ENCODE measurements at regions not wholly inside any gene's neighbourhood (a gene's known extent, or its start where the extent isn't known, plus 50 kb on each side); places are given as distances from the start of the nearest gene placed in this dataset.
"Not testable (repeated sequence)": the region's sequence is repeated elsewhere in the genome, so short reads cannot be mapped to it uniquely, and the experiment has no call there.

DNA sequence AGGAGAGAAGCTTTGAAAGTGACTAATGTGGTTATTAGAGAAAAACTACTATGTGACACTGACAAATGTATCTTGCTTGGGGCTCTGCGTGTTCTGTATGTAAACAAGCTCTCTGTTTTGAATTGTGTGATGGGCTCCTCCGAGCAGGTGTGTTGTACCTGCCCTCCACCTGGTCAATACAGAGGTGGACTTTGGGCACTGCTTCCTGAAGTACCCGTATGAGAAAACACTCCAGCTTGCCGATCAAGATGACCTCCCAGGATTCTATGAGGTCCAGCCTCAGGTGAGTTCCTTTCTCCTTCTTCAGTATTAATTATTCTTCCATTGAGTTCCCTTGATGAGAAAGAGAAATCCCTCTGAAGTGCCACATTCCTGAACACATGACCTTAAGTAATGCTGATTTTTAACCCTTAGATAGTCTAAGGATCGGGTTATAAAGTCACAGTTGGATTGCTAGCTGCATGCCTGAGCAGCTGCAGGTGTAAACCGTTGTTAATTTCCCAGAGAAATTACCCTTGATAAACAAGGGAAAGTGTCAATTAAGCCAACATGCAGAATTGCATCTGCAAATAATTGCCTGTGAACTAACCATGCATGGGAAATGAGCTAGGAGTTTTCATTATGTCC is 292.0 kb upstream of the NBPF12 start:
- DNase-seq; H3K36me3 Mint-ChIP-seq (ENCODE audit: insufficient read depth in 1 of 3, low read depth in 3 of 3); H3K4me2 ChIP-seq (ENCODE audit: insufficient read depth, insufficient read length, low read length); H2BK120ac ChIP-seq (ENCODE audit: low read depth, low read length, poor library complexity, severe bottlenecking); H3K23me2 ChIP-seq (ENCODE audit: insufficient read length, low read depth, low read length, poor library complexity, severe bottlenecking); H3K9me3 ChIP-seq (ENCODE audit: control insufficient read depth, low read depth, low read length); H3K4me1 Mint-ChIP-seq; H3K4me1 ChIP-seq (ENCODE audit: insufficient read depth, low read length); H3T11ph ChIP-seq (ENCODE audit: low read length); H3K9me3 Mint-ChIP-seq; H2BK15ac ChIP-seq (ENCODE audit: low read depth, low read length); H4K5ac ChIP-seq (ENCODE audit: insufficient read length, low read depth, low read length); H3K4ac ChIP-seq (ENCODE audit: low read depth, low read length); H3K79me1 ChIP-seq (ENCODE audit: insufficient read depth, low read depth, low read length, poor library complexity, severe bottlenecking); H3K14ac ChIP-seq (ENCODE audit: insufficient read depth, low read length); H3K79me2 ChIP-seq (ENCODE audit: insufficient read depth, low read length); H2BK5ac ChIP-seq (ENCODE audit: insufficient read length, low read length); H3K27ac Mint-ChIP-seq; H3K27ac ChIP-seq (ENCODE audit: insufficient read length, low read depth, low read length); H2AFZ ChIP-seq (ENCODE audit: low read length); H2BK12ac ChIP-seq (ENCODE audit: insufficient read length, low read depth, low read length); H3K27me3 ChIP-seq (ENCODE audit: insufficient read depth, low read length); H4K20me1 ChIP-seq (ENCODE audit: control insufficient read depth, insufficient read depth, insufficient read length); H3K4me3 Mint-ChIP-seq; H3K18ac ChIP-seq (ENCODE audit: insufficient read length, low read depth, low read length); H3K9ac ChIP-seq (ENCODE audit: extremely low read depth, insufficient read length, low read length); H2BK20ac ChIP-seq (ENCODE audit: low read depth, low read length, poor library complexity, severe bottlenecking); H2AK5ac ChIP-seq (ENCODE audit: insufficient read length, low read length); H3K23ac ChIP-seq (ENCODE audit: insufficient read length, low read depth, low read length); H3K27me3 Mint-ChIP-seq (ENCODE audit: low read depth); H4K8ac ChIP-seq (replicated peaks; ENCODE audit: insufficient read length, low read depth, low read length); H3K56ac ChIP-seq (ENCODE audit: insufficient read length, low read depth, low read length); H4K91ac ChIP-seq (ENCODE audit: insufficient read length, low read depth, low read length): not testable (repeated sequence)
- WGBS (ENCODE audit: extremely low coverage, insufficient read length, low lambda C conversion rate) = no CpG with 5 or more reads among the region's 6 CpGs

DNA sequence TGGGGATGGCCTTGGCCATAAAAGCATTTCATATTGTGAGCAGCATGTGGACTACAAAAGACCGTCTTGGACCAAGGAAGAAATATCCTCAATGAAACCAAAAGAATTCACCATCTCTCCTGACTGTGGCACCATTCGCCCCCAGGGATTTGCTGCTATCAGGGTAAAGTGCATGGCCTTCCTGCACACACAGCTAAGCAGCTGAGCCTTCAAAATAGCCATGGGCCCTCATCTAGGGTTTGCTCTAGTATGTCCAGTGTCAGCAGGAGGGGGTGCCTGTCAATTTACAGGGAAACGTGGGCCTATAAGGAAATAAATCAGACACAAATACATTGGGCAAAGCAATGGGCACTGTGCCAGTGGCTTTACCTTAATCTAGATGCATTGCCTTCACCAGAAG is 296.6 kb upstream of the NBPF12 start:
- not testable (repeated sequence) for H3K27ac ChIP-seq (ENCODE audit: insufficient read length, low read depth, low read length); DNase-seq; H4K8ac ChIP-seq (replicated peaks; ENCODE audit: insufficient read length, low read depth, low read length); H3K14ac ChIP-seq (ENCODE audit: insufficient read depth, low read length); H3K4ac ChIP-seq (ENCODE audit: low read depth, low read length); H3K79me2 ChIP-seq (ENCODE audit: insufficient read depth, low read length); H2AK5ac ChIP-seq (ENCODE audit: insufficient read length, low read length); H2BK120ac ChIP-seq (ENCODE audit: low read depth, low read length, poor library complexity, severe bottlenecking); H3T11ph ChIP-seq (ENCODE audit: low read length); H3K23ac ChIP-seq (ENCODE audit: insufficient read length, low read depth, low read length); H4K91ac ChIP-seq (ENCODE audit: insufficient read length, low read depth, low read length); H2BK15ac ChIP-seq (ENCODE audit: low read depth, low read length); H3K27me3 Mint-ChIP-seq (ENCODE audit: low read depth); H3K18ac ChIP-seq (ENCODE audit: insufficient read length, low read depth, low read length); H3K4me2 ChIP-seq (ENCODE audit: insufficient read depth, insufficient read length, low read length); H2BK20ac ChIP-seq (ENCODE audit: low read depth, low read length, poor library complexity, severe bottlenecking); H2BK12ac ChIP-seq (ENCODE audit: insufficient read length, low read depth, low read length); H2AFZ ChIP-seq (ENCODE audit: low read length); H3K27ac Mint-ChIP-seq; H3K23me2 ChIP-seq (ENCODE audit: insufficient read length, low read depth, low read length, poor library complexity, severe bottlenecking); H4K5ac ChIP-seq (ENCODE audit: insufficient read length, low read depth, low read length); H3K9ac ChIP-seq (ENCODE audit: extremely low read depth, insufficient read length, low read length); H3K56ac ChIP-seq (ENCODE audit: insufficient read length, low read depth, low read length); H3K4me1 ChIP-seq (ENCODE audit: insufficient read depth, low read length); H3K79me1 ChIP-seq (ENCODE audit: insufficient read depth, low read depth, low read length, poor library complexity, severe bottlenecking); H4K20me1 ChIP-seq (ENCODE audit: control insufficient read depth, insufficient read depth, insufficient read length); H3K9me3 ChIP-seq (ENCODE audit: control insufficient read depth, low read depth, low read length); H3K4me1 Mint-ChIP-seq; H3K36me3 Mint-ChIP-seq (ENCODE audit: insufficient read depth in 1 of 3, low read depth in 3 of 3); H3K4me3 Mint-ChIP-seq; H3K27me3 ChIP-seq (ENCODE audit: insufficient read depth, low read length); H2BK5ac ChIP-seq (ENCODE audit: insufficient read length, low read length); H3K9me3 Mint-ChIP-seq
- WGBS (ENCODE audit: extremely low coverage, insufficient read length, low lambda C conversion rate) = no CpG with 5 or more reads among the region's 3 CpGs
